HG02885 (cell line): ENCODE measurements at regions not wholly inside any gene's neighbourhood (a gene's known extent, or its start where the extent isn't known, plus 50 kb on each side); places are given as distances from the start of the nearest gene placed in this dataset.

Source experiments
- ATAC-seq: cut with Tn5 transposase; IDR thresholded peaks from one replicate; pipeline ENCODE4 v1.9.1; 2021; ENCODE audit warnings: mild to moderate bottlenecking; ENCODE audit not compliant: unreplicated experiment, poor library complexity

- ATAC-seq = no peak
These were observed 59.8 kb downstream of the SOX11 start for GRCh38 chr2:5751873-5752482.

- no peak for ATAC-seq
These were observed 64.1 kb downstream of the SOX11 start for GRCh38 chr2:5756272-5756671.

GRCh38 chr2:5758346-5758745, 66.2 kb downstream of the SOX11 start:
- ATAC-seq = no peak

- ATAC-seq = no peak
These were observed 67.8 kb downstream of the SOX11 start for GRCh38 chr2:5759949-5760348.

GRCh38 chr2:5763531-5763930, 71.3 kb downstream of the SOX11 start:
- no peak for ATAC-seq

- no peak for ATAC-seq
These were observed 71.9 kb downstream of the SOX11 start for GRCh38 chr2:5764041-5764440.

GRCh38 chr2:5766056-5766455, 73.9 kb downstream of the SOX11 start:
- ATAC-seq = no peak

- ATAC-seq = no peak
These were observed 74.4 kb downstream of the SOX11 start for GRCh38 chr2:5766561-5766960.

- no peak for ATAC-seq
These were observed 84.9 kb downstream of the SOX11 start for GRCh38 chr2:5777131-5777535.

- ATAC-seq = no peak
These were observed 89.5 kb downstream of the SOX11 start for GRCh38 chr2:5781679-5782078.

- no peak for ATAC-seq
These were observed 89.9 kb downstream of the SOX11 start for GRCh38 chr2:5782103-5782502.

- ATAC-seq = no peak
These were observed 96.3 kb downstream of the SOX11 start for GRCh38 chr2:5788447-5788846.

- no peak for ATAC-seq
These were observed 99.2 kb downstream of the SOX11 start for GRCh38 chr2:5791371-5791770.

GRCh38 chr2:5794012-5794411, 101.8 kb downstream of the SOX11 start:
- no peak for ATAC-seq

- no peak for ATAC-seq
These were observed 105.9 kb downstream of the SOX11 start for GRCh38 chr2:5798084-5798483.

- no peak for ATAC-seq
These were observed 107.2 kb downstream of the SOX11 start for GRCh38 chr2:5799348-5799747.

GRCh38 chr2:5803547-5803946, 111.4 kb downstream of the SOX11 start:
- ATAC-seq = no peak

- ATAC-seq = no peak
These were observed 126.9 kb downstream of the SOX11 start for GRCh38 chr2:5818961-5819600.

- no peak for ATAC-seq
These were observed 131.9 kb downstream of the SOX11 start for GRCh38 chr2:5824126-5824525.

GRCh38 chr2:5825686-5826085, 133.5 kb downstream of the SOX11 start:
- no peak for ATAC-seq

- no peak for ATAC-seq
These were observed 134.9 kb downstream of the SOX11 start for GRCh38 chr2:5826979-5827655.

- no peak for ATAC-seq
These were observed 142.3 kb downstream of the SOX11 start for GRCh38 chr2:5834501-5834900.
